GM12878 (cell line): ENCODE measurements at regions not wholly inside any gene's neighbourhood (a gene's known extent, or its start where the extent isn't known, plus 50 kb on each side); places are given as distances from the start of the nearest gene placed in this dataset.

ENCODE experiments used
- ATAC-seq: fragments of 200-7000 bp; cut with Tn5 transposase; 3 replicates; pipeline ENCODE4 v1.9.1; 2020; ENCODE audit warnings: mild to moderate bottlenecking, moderate library complexity
- BruUV-seq: library from RNA; stranded (reverse); fragments of 400-500 nt; replicated peaks from 2 replicates; lab custom pipeline; 2021; lab: Mats Ljungman, UMichigan
- CTCF ChIA-PET: fragments of 300-600 bp; sonication (Branson Sonifier 250); formaldehyde crosslinking; extraction: SDS; loops from one replicate; lab custom pipeline; 2021; ENCODE audit warnings: inconsistent platforms; lab: Yijun Ruan, JAX
- POLR2A ChIA-PET: fragments of 350-600 bp; formaldehyde crosslinking; extraction: SDS; loops from one replicate; lab custom pipeline; 2021; ENCODE audit warnings: inconsistent platforms; lab: Charles Lee
- RAD21 ChIA-PET: fragments of 300-600 bp; sonication (Branson Sonifier 250); formaldehyde crosslinking; loops from one replicate; lab custom pipeline; 2023; ENCODE audit warnings: antibody characterized with exemption; ENCODE audit not compliant: unreplicated experiment; lab: Charles Lee
- SMC1A ChIA-PET: fragments of 300-600 bp; sonication (Branson Sonifier 250); formaldehyde crosslinking; loops from one replicate; lab custom pipeline; 2023; ENCODE audit not compliant: unreplicated experiment, uncharacterized antibody; lab: Charles Lee
- DNase-seq: peaks from one replicate; pipeline ENCODE4 v3.0.0-alpha.2; 2011; ENCODE audit warnings: low read depth, low spot score
- FAIRE-seq: peaks from 3 replicates; lab custom pipeline; 2011; peaks lifted over from hg19 to GRCh38; lab: Jason Lieb, UNC
- H2AFZ ChIP-seq: 2 replicates; pipeline ENCODE4 v1.6.0; 2011; ENCODE audit warnings: low read depth, low read length, control low read depth; ENCODE audit not compliant: control insufficient read depth
- H3K27ac ChIP-seq: 2 replicates; pipeline ENCODE4 v1.5.1; 2011; ENCODE audit warnings: control low read depth; ENCODE audit not compliant: control insufficient read depth, insufficient read depth
- H3K27me3 ChIP-seq, 2 experiments: replicated peaks in 1 of 2; 2 replicates each; pipeline versions ENCODE4 v1.6.0 to v1.6.1; 2011; ENCODE audit warnings: low read length in 1 of 2; ENCODE audit not compliant: control insufficient read depth in 2 of 2, insufficient read depth in 2 of 2
- H3K36me3 ChIP-seq, 2 experiments: 2 replicates each; pipeline ENCODE4 v1.5.1; 2011; ENCODE audit warnings: low read length in 1 of 2; ENCODE audit not compliant: control insufficient read depth in 2 of 2, insufficient read depth in 2 of 2
- H3K4me1 ChIP-seq: 2 replicates; pipeline ENCODE4 v1.6.1; 2011; ENCODE audit warnings: mild to moderate bottlenecking, low read length, moderate library complexity, mixed read lengths; ENCODE audit not compliant: control insufficient read depth, insufficient read depth
- H3K4me2 ChIP-seq: 2 replicates; pipeline ENCODE4 v1.6.0; 2011; ENCODE audit warnings: control low read depth; ENCODE audit not compliant: control insufficient read depth, insufficient read depth
- H3K4me3 ChIP-seq: fragments of 200-600 bp; sonication (generic); 2 replicates; pipeline ENCODE4 v1.5.1; 2016
- H3K79me2 ChIP-seq: 2 replicates; pipeline ENCODE4 v1.6.0; 2011; ENCODE audit warnings: low read length; ENCODE audit not compliant: control insufficient read depth, insufficient read depth
- H3K9ac ChIP-seq: 2 replicates; pipeline ENCODE4 v1.8.0; 2011; ENCODE audit warnings: low read length, control low read depth, mixed read lengths; ENCODE audit not compliant: control insufficient read depth, insufficient read depth
- H3K9me3 ChIP-seq: replicated peaks from 3 replicates; pipeline ENCODE4 v1.5.1; 2011; ENCODE audit warnings: mild to moderate bottlenecking, low read length; ENCODE audit not compliant: control insufficient read depth, insufficient read depth
- H4K20me1 ChIP-seq: 2 replicates; pipeline ENCODE4 v1.6.0; 2011; ENCODE audit not compliant: control insufficient read depth, insufficient read depth
- CBX5 ChIP-seq: sonication (generic); IDR thresholded peaks from 2 replicates; pipeline ENCODE4 v1.6.1; 2016; ENCODE audit warnings: low read depth, moderate library complexity, mild to moderate bottlenecking, inconsistent platforms
- DPF2 ChIP-seq: fragments of 450-650 bp; IDR thresholded peaks from 2 replicates; pipeline ENCODE4 v1.6.1; 2017; ENCODE audit warnings: mild to moderate bottlenecking
- KDM1A ChIP-seq: fragments of 200-600 bp; sonication (generic); IDR thresholded peaks from 2 replicates; pipeline ENCODE4 v1.6.1; 2016; ENCODE audit warnings: borderline replicate concordance
- NFYB ChIP-seq: IDR thresholded peaks from 2 replicates; pipeline ENCODE4 v1.6.1; 2011; ENCODE audit warnings: low read depth, mild to moderate bottlenecking, low read length, improper control_type of control experiment, moderate library complexity; ENCODE audit not compliant: insufficient read depth
- RELA ChIP-seq: fragments of 450-650 bp; IDR thresholded peaks from 2 replicates; pipeline ENCODE4 v1.8.0; 2014; ENCODE audit warnings: borderline replicate concordance; ENCODE audit not compliant: partially characterized antibody
- TCF3 ChIP-seq: IDR thresholded peaks from 2 replicates; pipeline ENCODE4 v1.6.1; 2012; ENCODE audit warnings: low read depth, mild to moderate bottlenecking, low read length, borderline replicate concordance; ENCODE audit not compliant: insufficient read depth
- TCF7 ChIP-seq: IDR thresholded peaks from 2 replicates; pipeline ENCODE4 v1.6.1; 2014; ENCODE audit warnings: antibody characterized with exemption, borderline replicate concordance
- YBX1 ChIP-seq: fragments of 450-650 bp; IDR thresholded peaks from 2 replicates; pipeline ENCODE4 v1.6.1; 2016; ENCODE audit warnings: antibody characterized with exemption
- WGBS: methylation state at CpG from one replicate; pipeline ENCODE4 v1.1.6; 2016; ENCODE audit warnings: low lambda C conversion rate; ENCODE audit not compliant: insufficient replicate concordance, insufficient coverage; ENCODE audit errors: missing lambda C conversion rate; 5-methylcytosine and 5-hydroxymethylcytosine counted together
- in situ Hi-C: fragments of 300-500 bp; cut with MboI; formaldehyde crosslinking; loops from 9 replicates; pipeline ENCODE4 v1.14.3; 2018; ENCODE audit warnings: mixed read lengths
- intact Hi-C: fragments of 100-400 bp; cut with micrococcal nuclease; formaldehyde crosslinking; loops from one replicate; pipeline ENCODE4 v1.14.2; 2022; ENCODE audit not compliant: unreplicated experiment

- WGBS: 0% methylated on average over 2 of the region's 2 CpGs
- no peaks in the 10 kb centered on the region for H3K36me3 ChIP-seq
- no peaks in the 10 kb centered on the region for H3K79me2 ChIP-seq
- POLR2A ChIA-PET: interaction anchor here (0.6 kb wide), 1 partner anchor 9 kb away, joined by 4 read pairs; no protein-coding TSS in a partner anchor
- CTCF ChIA-PET: no interaction called here
- in situ Hi-C loops (no loop called here), intact Hi-C loops (no loop called here)
- H3K4me2 ChIP-seq: no peak overlapping the region
- H3K27ac ChIP-seq: no peak overlapping the region
- no peaks in the 10 kb centered on the region for H3K9me3 ChIP-seq
- H3K9ac ChIP-seq: no peak overlapping the region
- H2AFZ ChIP-seq: no peak overlapping the region
- no peak overlapping the region for H3K4me3 ChIP-seq
- SMC1A ChIA-PET: no interaction called here
- no peak for TF ChIP-seq TCF3
- no peak for TF ChIP-seq YBX1
- TF ChIP-seq CBX5: no peak
- no peak for TF ChIP-seq DPF2
- no TSS peak for BruUV-seq
- RAD21 ChIA-PET: no interaction called here
- H4K20me1 ChIP-seq: no peaks in the 10 kb centered on the region
- FAIRE-seq (no peak), DNase-seq (no peak), ATAC-seq (no peak)
- no peaks in the 10 kb centered on the region for H3K27me3 ChIP-seq
- no peaks in the 10 kb centered on the region for H3K4me1 ChIP-seq
Measured at GRCh38 chr10:105516511-105516910, 875.4 kb downstream of the SORCS3 start.

- 69% methylated on average over 7 of the region's 7 CpGs for WGBS
- no peaks in the 10 kb centered on the region for H3K9me3 ChIP-seq
- no peak for FAIRE-seq
- TF ChIP-seq NFYB: no peak
- no peak for TF ChIP-seq TCF7
- no peak for TF ChIP-seq RELA
- no peak for TF ChIP-seq KDM1A
- no peaks in the 10 kb centered on the region for H3K27me3 ChIP-seq
- no peak overlapping the region for H3K4me2 ChIP-seq
- BruUV-seq: no TSS peak
- no peaks in the 10 kb centered on the region for H3K4me1 ChIP-seq
- no peak overlapping the region for H3K4me3 ChIP-seq
- no peak for DNase-seq
- no peaks in the 10 kb centered on the region for H3K36me3 ChIP-seq
- H3K27ac ChIP-seq: no peak overlapping the region
- H3K9ac ChIP-seq: no peak overlapping the region
- intact Hi-C loops: no loop called here
- no peak overlapping the region for H2AFZ ChIP-seq
- SMC1A ChIA-PET: no interaction called here
- RAD21 ChIA-PET: no interaction called here
- no peaks in the 10 kb centered on the region for H3K79me2 ChIP-seq
- ATAC-seq: no peak
- CTCF ChIA-PET: no interaction called here
- in situ Hi-C loops: no loop called here
- no peaks in the 10 kb centered on the region for H4K20me1 ChIP-seq
- POLR2A ChIA-PET: no interaction called here
Measured at GRCh38 chr10:105514106-105514505, 873.0 kb downstream of the SORCS3 start.
